Small intestine (tissue), 7 donors: ENCODE measurements at regions not wholly inside any gene's neighbourhood (a gene's known extent, or its start where the extent isn't known, plus 50 kb on each side); places are given as distances from the start of the nearest gene placed in this dataset.

Experiments
- DNase-seq, 2 donors: peaks; one replicate each; pipeline versions ENCODE4 v3.0.0 to v3.0.0-alpha.2; 2013
- FAIRE-seq: peaks from 2 replicates; lab custom pipeline; 2012; peaks lifted over from hg19 to GRCh38; lab: Jason Lieb, UNC
- H3K27ac ChIP-seq, 3 donors: one replicate each; pipeline ENCODE4 v1.5.1; 2013; ENCODE audit warnings: low read length in 2 of 3, mild to moderate bottlenecking in 2 of 3, control low read depth in 1 of 3, inconsistent platforms in 1 of 3, low read depth in 1 of 3, moderate library complexity in 1 of 3
- H3K27me3 ChIP-seq, 3 donors: one replicate each; pipeline ENCODE4 v1.6.1; 2013; ENCODE audit warnings: low read length in 3 of 3, inconsistent platforms in 1 of 3; ENCODE audit not compliant: control insufficient read depth in 3 of 3, insufficient read depth in 3 of 3
- H3K36me3 ChIP-seq, 3 donors: one replicate each; pipeline ENCODE4 v1.6.1; 2013; ENCODE audit warnings: low read length in 3 of 3, inconsistent platforms in 1 of 3, low read depth in 1 of 3, mild to moderate bottlenecking in 1 of 3, moderate library complexity in 1 of 3; ENCODE audit not compliant: control insufficient read depth in 3 of 3, insufficient read depth in 2 of 3
- H3K4me1 ChIP-seq, 3 donors: one replicate each; pipeline ENCODE4 v1.6.1; 2013; ENCODE audit warnings: low read length in 2 of 3, inconsistent platforms in 1 of 3, low read depth in 1 of 3, mild to moderate bottlenecking in 1 of 3, moderate library complexity in 1 of 3; ENCODE audit not compliant: control insufficient read depth in 3 of 3, insufficient read depth in 2 of 3
- H3K4me3 ChIP-seq, 3 donors: one replicate each; pipeline ENCODE4 v1.5.1; 2013; ENCODE audit warnings: low read length in 3 of 3, control low read depth in 1 of 3, inconsistent platforms in 1 of 3, low read depth in 1 of 3, mild to moderate bottlenecking in 1 of 3, moderate library complexity in 1 of 3
- H3K9me3 ChIP-seq, 2 donors: one replicate each; pipeline ENCODE4 v1.6.1; 2013; ENCODE audit warnings: low read depth in 1 of 2, low read length in 1 of 2; ENCODE audit not compliant: control insufficient read depth in 2 of 2, insufficient read depth in 1 of 2
- WGBS, 3 donors: extraction: QIAGEN DNeasy Blood & Tissue Kit; methylation state at CpG; one replicate each; pipeline ENCODE4 v1.1.7; 2013; 5-methylcytosine and 5-hydroxymethylcytosine counted together
- donor health status: healthy with polysubstance abuse.
- donor health status: control.
- donor health status: control.
- donor health status: Bipolar disorder and iron deficiency.
- donor health status: healthy.

- H3K9me3 ChIP-seq, result no peaks in the 10 kb centered on the region
- FAIRE-seq (no peak), DNase-seq (no peak)
- 34 to 55% (median 38%) methylated on average over 12 of the region's 12 CpGs for WGBS, 3 donors
- H3K36me3 ChIP-seq, result no peaks in the 10 kb centered on the region
- H3K4me3 ChIP-seq, result no peak overlapping the region
- no peak overlapping the region for H3K27ac ChIP-seq
- H3K27me3 ChIP-seq, result no peaks in the 10 kb centered on the region
- H3K4me1 ChIP-seq, result no peaks in the 10 kb centered on the region
Observed at GRCh38 chr7:47653550-47654411, 71.9 kb upstream of the TNS3 start.

- H3K4me3 ChIP-seq, result no peak overlapping the region
- H3K4me1 ChIP-seq, result peaks cover 0 to 4% (median 0%) of the 10 kb centered on the region in 3 donors
- DNase-seq, result no peak
- no peaks in the 10 kb centered on the region for H3K27me3 ChIP-seq
- FAIRE-seq, result no peak
- H3K9me3 ChIP-seq, result no peaks in the 10 kb centered on the region
- no peaks in the 10 kb centered on the region for H3K36me3 ChIP-seq
- H3K27ac ChIP-seq, result no peak overlapping the region
- 90 to 94% (median 92%) methylated on average over 2 of the region's 2 CpGs for WGBS, 3 donors
Observed at GRCh38 chr7:47652591-47652990, 70.7 kb upstream of the TNS3 start.

- FAIRE-seq, result no peak
Observed at GRCh38 chr7:47651355-47652317, 69.7 kb upstream of the TNS3 start.

GRCh38 chr7:47649919-47650318 lies 68.0 kb upstream of the TNS3 start:
- FAIRE-seq (no peak), DNase-seq (no peak)
- Histone ChIP-seq H3K9me3 (no peaks in the 10 kb centered on the region), H3K27ac (no peak overlapping the region), H3K36me3 (no peaks in the 10 kb centered on the region), H3K27me3 (no peaks in the 10 kb centered on the region), H3K4me3 (no peak overlapping the region), H3K4me1 (peaks cover 0 to 13% (median 0%) of the 10 kb centered on the region in 3 donors)
- WGBS, 3 donors, result 88 to 94% (median 93%) methylated on average over 7 of the region's 7 CpGs

More at GRCh38 chr7:47651355-47652317, 69.7 kb upstream of the TNS3 start:
- Histone ChIP-seq H3K4me1 (peaks cover 0 to 13% (median 0%) of the 10 kb centered on the region in 3 donors), H3K27me3 (no peaks in the 10 kb centered on the region), H3K4me3 (no peak overlapping the region), H3K27ac (peak overlapping the region in 1 of 3 donors; percentile 0), H3K9me3 (no peaks in the 10 kb centered on the region), H3K36me3 (no peaks in the 10 kb centered on the region)
- 81 to 92% (median 86%) methylated on average over 11 of the region's 11 CpGs for WGBS, 3 donors
- DNase-seq, result no peak

- Histone ChIP-seq H3K4me1 (peaks cover 0 to 13% (median 0%) of the 10 kb centered on the region in 3 donors), H3K4me3 (no peak overlapping the region), H3K36me3 (no peaks in the 10 kb centered on the region), H3K27me3 (no peaks in the 10 kb centered on the region), H3K27ac (peak overlapping the region in 1 of 3 donors; percentile 24), H3K9me3 (peaks cover 0 to 5% of the 10 kb centered on the region in 2 donors)
- FAIRE-seq, result no peak
- DNase-seq, result no peak
- 77 to 87% (median 87%) methylated on average over 7 of the region's 7 CpGs for WGBS, 3 donors
Observed at GRCh38 chr7:47648275-47648925, 66.5 kb upstream of the TNS3 start.

- DNase-seq (no peak), FAIRE-seq (no peak)
- Histone ChIP-seq H3K4me3 (no peak overlapping the region), H3K9me3 (peaks cover 0 to 5% of the 10 kb centered on the region in 2 donors), H3K4me1 (peaks cover 0 to 13% (median 0%) of the 10 kb centered on the region in 3 donors), H3K36me3 (no peaks in the 10 kb centered on the region), H3K27ac (no peak overlapping the region), H3K27me3 (no peaks in the 10 kb centered on the region)
- 96 to 100% (median 98%) methylated on average over 2 of the region's 2 CpGs for WGBS, 3 donors
Observed at GRCh38 chr7:47647918-47648250, 66.0 kb upstream of the TNS3 start.

- Histone ChIP-seq H3K4me3 (no peak overlapping the region), H3K4me1 (peaks cover 0 to 13% (median 0%) of the 10 kb centered on the region in 3 donors), H3K27me3 (no peaks in the 10 kb centered on the region), H3K27ac (peak overlapping the region in 1 of 3 donors; percentile 14), H3K36me3 (no peaks in the 10 kb centered on the region), H3K9me3 (peaks cover 0 to 5% of the 10 kb centered on the region in 2 donors)
- no peak for DNase-seq
- 54 to 61% (median 60%) methylated on average over 9 of the region's 9 CpGs for WGBS, 3 donors
- FAIRE-seq, result no peak
Observed at GRCh38 chr7:47647181-47647917, 65.4 kb upstream of the TNS3 start.
